Kasumi-1 (cell line): ENCODE measurements at regions not wholly inside any gene's neighbourhood (a gene's known extent, or its start where the extent isn't known, plus 50 kb on each side); places are given as distances from the start of the nearest gene placed in this dataset.

Experiments used
- DNase-seq, 2 experiments: peaks; one replicate each; lab custom pipeline; 2025; lab: John Stamatoyannopoulos, UW

DNA sequence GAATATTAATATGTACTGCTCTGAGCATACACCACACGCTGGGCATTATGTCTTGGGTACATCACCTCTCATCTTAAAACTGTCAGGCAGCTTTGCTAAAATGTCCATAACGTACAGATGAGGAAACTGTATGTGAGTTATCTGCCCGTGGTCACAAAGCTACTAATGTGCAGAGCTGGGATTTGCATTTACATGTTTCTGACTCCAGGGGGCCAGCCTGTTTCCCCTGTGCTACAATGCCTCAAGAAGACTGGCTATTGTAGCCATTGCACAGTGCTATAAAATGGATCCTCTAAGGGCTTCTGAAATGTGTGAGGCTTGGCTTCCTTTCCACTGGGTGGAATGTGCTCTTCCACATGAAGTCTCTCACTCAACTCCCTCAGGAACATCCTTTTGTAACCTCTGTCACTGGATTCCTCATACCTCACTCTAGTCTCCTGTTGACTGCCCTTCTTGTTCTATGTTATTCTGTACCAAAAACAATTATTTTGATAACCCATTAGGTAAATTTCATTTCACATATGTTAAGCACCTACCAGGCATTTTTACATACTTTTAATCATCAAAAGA lies 95.6 kb upstream of the HTR2A start:
- DNase-seq = peak; percentile 23 to 26

DNA sequence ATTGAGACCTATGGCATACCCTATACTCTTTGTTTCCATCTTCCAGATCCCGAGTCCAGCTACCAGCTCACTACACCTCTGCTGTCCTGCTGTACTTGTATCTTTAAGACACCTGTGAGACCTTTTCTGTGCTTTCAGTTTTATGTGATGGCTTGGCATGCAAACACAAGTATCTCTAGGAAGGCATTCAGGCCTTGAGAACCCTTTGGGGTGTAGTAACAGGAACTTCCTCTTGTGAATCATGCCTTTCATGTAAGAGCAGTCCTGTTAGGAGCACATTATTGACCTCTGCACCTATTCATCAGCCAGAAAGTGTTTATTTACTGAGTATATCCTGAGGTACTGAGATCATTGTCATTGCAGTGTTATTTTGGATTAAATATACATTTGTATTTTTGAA lies 87.0 kb upstream of the HTR2A start:
- peak; percentile 47 to 58 for DNase-seq

DNA sequence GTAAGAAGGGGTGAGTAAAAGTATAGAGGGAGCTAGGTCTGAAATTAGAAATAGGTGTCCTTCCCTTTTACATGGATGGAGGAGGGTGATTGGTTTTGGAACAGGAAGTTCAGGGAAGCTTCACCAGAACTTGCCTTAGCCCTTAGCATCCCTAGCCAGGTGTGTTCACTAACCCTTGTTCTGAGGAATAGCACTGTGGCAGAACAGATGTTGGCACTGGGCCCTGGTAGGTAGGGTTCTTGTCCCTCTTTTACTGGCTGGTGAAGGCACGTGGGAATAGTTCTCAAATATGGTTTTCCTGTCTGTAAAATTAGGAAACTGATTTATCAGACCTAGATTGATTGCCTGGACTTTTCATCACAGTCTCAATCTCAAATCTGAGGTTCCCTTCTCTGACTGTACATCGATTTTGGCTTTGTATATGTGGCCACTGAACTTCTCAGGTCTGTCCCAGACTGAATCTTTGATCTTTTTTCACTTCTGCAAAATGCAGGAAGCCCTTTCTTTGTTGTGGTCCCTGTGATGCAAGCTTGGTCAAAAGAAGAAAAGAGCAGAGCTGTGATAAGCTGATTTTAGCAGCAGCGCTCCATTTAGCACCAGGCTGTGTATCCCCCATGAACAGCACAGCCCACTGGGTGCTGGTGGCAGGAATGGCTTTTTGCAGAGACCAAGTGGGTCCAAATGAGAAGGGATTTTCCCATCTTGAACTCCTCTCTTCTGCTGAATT lies 86.2 kb upstream of the HTR2A start:
- peak; percentile 73 to 74 for DNase-seq

DNA sequence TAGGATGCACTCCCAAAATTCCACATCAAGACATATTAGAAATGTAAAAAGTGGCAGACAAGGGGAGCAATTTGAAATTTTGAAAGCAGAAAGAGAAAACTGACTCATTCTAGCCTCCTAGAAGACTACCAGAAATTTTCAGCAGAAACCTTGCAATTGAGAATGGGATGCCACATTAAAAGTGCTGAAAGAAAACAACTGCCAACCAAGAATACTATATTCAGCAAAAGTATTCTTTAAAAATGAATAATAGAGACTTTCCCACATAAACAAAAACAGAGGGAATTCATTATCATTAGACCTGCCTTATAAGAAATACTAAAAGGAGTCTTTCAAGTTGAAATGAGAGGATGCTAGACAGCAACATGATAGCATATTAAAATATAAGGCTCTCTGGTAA lies 78.3 kb upstream of the HTR2A start:
- DNase-seq = no peak

DNA sequence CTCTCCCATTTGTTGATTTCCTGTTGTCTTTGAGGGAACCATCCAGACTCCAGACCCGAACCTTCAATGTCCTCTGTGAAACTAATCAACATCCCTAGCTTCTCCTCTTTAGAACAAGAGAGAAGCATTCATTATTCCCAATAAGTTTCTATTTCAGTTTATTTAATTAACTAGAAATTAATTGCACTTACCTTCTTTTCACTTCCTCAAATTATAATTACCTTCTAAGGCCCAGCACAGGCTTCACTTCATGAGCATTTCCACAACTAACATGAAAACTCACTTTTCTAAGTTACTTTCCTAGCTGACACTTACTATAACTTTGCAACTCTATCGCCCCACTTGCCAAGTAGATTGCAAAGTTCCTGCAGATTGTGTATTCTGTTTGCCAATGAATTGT lies 71.6 kb upstream of the HTR2A start:
- DNase-seq = no peak

DNA sequence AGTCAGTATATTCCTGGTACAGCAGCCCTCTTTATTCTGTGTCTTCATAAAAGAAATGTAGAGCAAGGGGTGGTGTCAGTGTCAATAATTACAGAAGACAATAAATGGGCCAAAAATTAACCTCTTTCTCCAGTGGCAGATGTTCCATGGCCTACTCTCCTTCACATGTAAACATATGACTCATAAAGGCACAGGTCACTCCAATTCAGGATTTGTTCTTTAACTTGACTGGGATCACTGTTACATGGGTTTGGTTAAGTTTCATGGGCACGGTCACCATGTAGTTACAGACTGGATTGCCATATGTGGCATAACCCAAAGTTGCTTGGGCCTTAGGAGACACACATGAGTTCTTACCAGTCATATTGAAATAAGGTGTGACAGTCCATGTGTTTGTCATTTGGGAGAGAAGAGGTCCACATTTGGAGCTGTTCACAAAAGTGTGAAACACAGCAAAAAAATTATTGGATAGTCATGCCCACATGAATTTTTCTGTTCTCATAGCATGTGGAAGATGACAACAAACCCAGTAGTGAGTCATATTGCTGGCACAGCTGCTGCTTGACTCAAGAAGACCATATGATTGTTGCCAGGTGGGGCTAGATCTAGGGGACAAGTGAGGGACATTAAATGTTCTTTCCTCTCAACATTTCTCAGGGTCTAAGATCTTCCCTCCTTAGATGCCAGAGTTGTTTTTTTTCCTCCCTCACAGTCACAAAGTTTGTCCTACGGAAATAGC lies 68.1 kb upstream of the HTR2A start:
- DNase-seq = no peak

DNA sequence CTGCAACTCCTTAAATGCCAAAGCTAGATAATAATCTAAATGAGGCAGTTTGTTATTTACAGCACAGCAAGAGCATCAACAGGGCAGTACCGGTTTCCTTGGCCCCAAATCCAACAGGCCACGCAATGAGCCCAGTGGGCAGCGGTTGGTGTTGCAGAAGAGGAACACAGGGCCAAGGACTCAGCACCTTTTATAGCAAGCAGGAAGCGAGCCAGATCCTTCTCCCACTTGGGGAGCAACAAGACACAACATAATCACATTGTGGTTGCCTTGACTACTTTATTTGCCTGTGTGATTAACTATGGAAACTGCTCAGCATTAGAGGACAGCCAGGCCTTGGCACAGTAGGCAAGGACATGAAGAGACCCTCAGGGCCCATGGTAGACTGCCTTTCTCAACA lies 67.1 kb upstream of the HTR2A start:
- DNase-seq = no peak

DNA sequence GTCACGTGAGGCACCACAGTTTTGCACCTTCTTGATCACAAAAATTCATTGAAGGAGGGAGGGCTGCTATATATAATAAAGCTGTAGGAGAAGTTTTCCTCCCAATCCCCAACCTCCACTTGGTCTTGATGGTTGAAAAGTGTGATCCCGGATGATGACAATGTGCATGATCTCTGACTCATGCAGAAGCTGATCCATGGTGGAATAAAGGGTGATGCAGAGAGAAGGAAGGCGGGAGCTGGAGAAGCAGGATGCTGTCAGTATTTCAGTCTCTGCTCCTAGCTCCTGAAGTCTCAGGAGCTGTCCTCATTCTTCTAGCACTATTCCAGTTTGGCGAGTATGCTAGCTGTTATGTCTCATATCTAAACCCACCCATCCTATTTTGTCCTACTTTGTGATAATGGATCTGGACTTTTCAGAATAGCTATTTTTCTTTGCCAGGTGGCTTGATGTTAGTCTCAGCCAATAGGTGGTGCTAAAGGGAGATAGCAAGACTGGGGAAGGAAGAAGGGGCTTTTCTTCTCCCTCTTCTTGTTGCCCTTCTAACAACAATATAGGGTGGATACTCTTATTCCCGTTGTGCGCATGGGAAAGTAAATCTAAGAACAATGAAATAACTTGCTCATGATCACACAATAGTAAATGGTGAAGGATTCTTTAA lies 65.6 kb upstream of the HTR2A start:
- peak; percentile 5 to 31 for DNase-seq

DNA sequence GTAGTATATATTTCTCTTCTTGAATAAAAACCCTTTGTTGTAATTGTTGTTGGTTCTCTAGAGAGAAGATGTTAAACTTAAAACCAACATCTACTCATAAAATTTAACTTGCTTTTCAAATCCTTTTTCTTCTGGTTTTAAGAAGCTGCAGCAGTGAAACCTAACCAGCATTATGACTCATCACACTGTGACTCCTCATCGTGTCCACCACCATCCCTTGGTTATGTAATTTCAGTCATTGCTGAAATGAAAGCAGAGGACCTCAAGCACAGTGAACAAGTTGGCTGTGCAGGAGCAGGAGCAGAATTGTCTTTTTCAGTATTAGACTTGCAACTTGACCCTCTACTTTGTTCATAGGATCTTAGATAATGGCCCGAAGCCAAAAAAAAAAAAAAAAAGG lies 64.9 kb upstream of the HTR2A start:
- DNase-seq = peak; percentile 78 to 83

DNA sequence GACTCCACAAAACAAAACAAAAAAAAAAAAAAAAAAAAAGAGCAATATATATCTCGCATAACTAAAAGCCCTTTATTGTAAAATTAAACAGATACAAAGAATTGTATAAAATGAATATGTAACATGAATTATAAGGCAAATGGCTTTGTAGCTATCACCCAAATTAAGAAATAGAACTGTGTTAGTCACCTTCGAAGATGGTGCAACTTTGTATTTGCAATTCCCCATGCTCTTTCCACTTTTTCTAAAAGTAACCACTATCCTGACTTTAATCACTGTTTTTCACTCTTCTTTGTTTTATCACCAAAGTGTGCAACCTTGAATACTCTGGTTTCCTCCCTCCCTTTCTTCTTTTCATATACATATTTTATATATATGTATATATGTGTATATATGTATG lies 57.1 kb upstream of the HTR2A start:
- DNase-seq = no peak

DNA sequence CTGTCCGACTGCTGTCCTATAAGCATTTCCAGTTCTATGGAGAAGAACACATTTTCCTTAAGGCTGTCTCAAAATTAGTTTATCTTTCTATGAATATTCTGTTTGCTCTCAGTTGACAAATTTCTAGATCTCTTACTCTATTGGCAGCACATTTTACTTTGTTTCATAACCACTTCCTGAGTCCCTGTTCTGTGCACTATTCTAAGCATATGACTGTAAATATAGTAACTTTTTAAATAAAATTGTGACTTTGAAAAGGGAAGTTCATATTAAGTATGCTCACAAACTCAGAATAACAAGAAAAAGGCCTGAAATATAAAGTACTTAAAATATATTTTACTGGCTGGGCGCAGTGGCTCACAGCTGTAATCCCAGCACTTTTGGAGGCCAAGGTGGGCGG lies 56.5 kb upstream of the HTR2A start:
- peak; percentile 73 to 80 for DNase-seq

DNA sequence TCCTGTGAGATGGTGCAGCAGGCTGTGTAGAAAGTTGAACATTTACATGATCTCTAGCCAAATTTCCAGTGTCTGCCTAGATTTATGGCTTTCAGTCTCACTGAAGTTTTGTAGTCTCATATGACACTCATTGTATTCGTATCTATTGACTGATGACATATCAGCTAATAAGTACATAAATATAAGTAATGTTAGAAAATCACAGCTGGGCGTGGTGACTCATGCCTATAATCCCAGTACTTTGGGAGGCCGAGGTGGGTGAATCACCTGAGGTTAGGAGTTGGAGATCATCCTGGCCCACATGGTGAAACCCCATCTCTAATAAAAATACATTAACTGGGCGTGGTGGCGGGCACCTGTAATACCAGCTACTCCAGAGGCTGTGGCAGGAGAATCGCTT lies 54.7 kb upstream of the HTR2A start:
- DNase-seq = no peak

DNA sequence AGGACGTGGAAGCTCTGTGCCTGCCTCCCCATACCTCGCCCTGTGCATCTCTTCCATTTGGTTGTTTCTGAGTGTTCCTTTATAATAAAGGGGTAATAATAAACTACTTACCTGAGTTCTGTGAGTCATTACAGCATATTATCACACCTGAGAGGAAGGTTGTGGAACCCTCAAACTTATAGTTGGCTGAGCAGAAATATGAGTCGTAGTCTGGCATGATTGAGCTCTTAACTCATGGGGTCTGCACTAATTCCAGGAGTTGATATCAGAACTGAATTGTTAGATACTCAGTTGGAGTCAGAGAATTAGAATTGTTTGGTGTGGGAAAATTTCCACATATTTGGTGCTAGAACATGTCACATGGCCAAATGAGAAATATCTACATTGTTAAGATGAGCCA lies 52.4 kb upstream of the HTR2A start:
- no peak for DNase-seq

DNA sequence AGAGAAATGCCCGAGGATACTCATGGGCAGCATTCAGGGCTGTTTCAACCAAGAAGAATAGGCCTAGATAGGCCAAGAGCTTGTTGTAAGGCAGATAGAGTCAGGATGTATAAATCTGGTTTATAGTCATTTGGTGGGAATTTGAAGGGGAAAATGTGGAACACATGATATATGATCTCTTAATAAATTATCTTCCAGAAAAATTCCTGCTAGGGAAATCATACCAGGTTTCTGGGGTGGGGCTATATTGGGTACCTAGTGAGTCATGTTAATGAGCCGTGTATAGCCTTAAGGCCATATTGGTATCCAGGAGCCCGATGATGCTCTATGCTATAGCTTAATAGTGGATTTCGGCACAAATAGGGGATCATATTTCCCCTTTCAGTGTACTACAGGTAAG lies 51.5 kb upstream of the HTR2A start:
- DNase-seq = no peak

DNA sequence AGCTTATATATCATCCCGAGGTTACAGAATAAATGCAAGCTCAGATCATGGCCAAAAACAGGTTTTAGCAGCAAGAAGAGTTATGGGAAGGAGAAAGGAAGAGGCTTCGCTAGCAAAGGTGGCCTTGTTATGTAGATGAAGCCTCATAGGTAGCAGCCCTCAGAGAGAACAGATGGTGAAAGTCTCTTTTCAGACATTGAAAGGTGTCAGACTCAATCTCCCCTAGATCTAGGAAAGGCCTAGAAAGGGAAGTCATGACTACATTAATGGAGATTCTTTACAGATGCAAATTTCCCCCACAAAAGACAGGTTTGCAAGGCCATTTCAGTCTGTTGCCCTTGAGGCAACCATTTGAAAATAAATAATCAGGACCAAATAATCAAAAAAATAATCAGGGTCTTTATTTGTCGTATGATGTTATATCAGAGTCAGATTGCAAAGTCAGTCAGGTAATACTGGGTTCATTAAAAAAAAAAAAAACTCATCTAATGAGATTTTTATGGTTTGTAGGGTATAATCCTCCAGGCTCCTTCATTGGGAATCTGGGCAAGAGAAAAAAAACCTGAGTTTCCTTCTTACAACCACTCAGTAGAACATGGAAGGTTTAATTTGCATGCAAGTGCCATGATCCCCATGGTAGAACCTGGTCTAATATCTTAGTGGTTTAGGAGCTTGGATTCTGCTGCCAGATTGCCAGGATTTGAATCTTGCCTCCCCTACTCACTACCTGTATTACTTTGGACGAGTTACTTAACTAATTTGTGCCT lies 50.8 kb upstream of the HTR2A start:
- DNase-seq = no peak
